OCI-LY1 (cell line): ENCODE measurements at regions not wholly inside any gene's neighbourhood (a gene's known extent, or its start where the extent isn't known, plus 50 kb on each side); places are given as distances from the start of the nearest gene placed in this dataset.

ENCODE experiments used
- CTCF ChIP-seq: fragments of 200-600 bp; sonication (generic), shearing (Covaris generic); IDR thresholded peaks from 2 replicates; pipeline ENCODE4 v1.5.1; 2017; ENCODE audit warnings: mild to moderate bottlenecking, antibody characterized with exemption, low read length, moderate library complexity, mixed read lengths
- EZH2 ChIP-seq: fragments of 200-600 bp; sonication (generic), shearing (Covaris generic); IDR thresholded peaks from 2 replicates; pipeline ENCODE4 v1.8.0; 2017; ENCODE audit warnings: borderline replicate concordance, mixed run types, mild to moderate bottlenecking, antibody characterized with exemption, low read length, moderate library complexity, mixed read lengths

- no peak for TF ChIP-seq CTCF
- no peak for TF ChIP-seq EZH2
Observed at GRCh38 chr3:197408177-197408957, 110.0 kb upstream of the DLG1 start.
